NCI-H748 (cell line): ENCODE measurements at regions not wholly inside any gene's neighbourhood (a gene's known extent, or its start where the extent isn't known, plus 50 kb on each side); places are given as distances from the start of the nearest gene placed in this dataset.
A peak's percentile ranks its signal among the peaks of the same experiment; 100 is the strongest.
"Not testable (repeated sequence)": the region's sequence is repeated elsewhere in the genome, so short reads cannot be mapped to it uniquely, and the experiment has no call there.

Experiments
- DNase-seq: peaks from one replicate; lab custom pipeline; 2025; ENCODE audit not compliant: unreplicated experiment; lab: John Stamatoyannopoulos, UW

DNA sequence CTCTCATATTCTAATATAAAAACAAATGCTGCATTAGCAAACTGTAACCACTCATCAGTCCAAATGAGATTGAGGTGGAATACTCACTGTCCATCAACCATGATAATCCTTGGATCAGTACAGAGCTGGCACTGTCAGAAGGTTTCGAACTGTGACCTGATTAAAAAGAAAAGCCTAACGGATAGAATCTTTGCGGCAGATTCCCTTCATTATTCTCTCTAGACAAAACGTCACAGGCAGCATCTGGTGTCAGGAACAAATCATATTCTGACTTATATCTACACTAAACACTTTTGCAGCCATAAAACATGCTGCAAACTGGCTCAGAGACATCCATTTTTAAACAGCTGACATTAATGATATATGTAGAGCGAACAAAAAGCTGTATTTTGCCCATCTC, 677.7 kb upstream of the NXPH2 start:
- no peak for DNase-seq

DNA sequence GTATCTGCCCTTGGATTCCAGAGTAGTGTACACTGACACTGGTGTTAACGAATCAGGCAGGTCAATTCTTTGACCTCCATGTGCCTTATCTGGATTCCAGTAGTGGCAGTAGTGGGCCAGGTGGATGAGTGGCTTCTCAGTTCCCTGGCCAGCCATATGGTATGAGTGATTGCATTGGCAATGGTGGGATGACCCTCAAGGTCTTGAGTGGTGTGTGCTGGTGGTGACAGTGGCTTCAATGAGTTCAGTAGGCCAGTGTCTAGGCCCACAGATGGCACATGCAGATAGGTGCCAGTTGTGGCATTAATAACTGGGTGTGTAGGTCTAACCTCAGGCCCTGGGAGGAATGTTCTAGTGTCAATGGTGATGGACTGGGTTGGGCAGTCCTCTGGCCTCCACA, 674.1 kb upstream of the NXPH2 start:
- no peak for DNase-seq

DNA sequence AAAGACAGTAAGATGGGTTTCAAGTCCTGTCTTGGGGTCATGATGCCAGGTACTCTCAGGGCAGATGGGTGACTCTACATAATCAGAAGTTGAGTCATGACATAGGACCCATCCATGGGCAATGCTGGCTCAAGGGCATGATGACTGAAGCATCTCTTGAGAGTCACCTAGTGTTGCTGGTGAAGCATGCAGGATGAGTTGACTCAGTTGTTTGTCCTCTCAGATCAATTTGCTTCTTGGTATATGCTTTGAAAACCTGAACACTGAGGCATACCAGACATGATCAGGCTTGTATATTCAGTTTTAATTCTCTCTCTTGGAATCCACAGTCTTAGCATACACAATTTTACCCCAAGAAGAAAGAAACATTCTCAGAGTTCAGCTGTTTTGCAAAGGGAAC, 658.9 kb upstream of the NXPH2 start:
- no peak for DNase-seq

- DNase-seq = peak; percentile 5
These were observed 658.3 kb upstream of the NXPH2 start for GRCh38 chr2:139438478-139438877.

- no peak for DNase-seq
These were observed 647.0 kb upstream of the NXPH2 start for GRCh38 chr2:139427164-139427563.

- DNase-seq = no peak
These were observed 643.9 kb upstream of the NXPH2 start for GRCh38 chr2:139424101-139424500.

- no peak for DNase-seq
These were observed 631.0 kb upstream of the NXPH2 start for GRCh38 chr2:139411236-139411635.

DNA sequence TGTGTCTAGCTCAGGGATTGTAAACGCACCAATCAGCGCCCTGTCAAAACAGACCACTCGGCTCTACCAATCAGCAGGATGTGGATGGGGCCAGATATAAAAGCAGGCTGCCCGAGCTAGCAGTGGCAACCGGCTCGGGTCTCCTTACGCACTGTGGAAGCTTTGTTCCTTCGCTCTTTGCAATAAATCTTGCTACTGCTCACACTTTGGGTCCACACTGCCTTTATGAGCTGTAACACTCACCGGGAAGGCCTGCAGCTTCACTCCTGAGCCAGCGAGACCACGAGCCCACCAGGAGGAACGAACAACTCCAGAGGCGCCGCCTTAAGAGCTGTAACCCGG, 630.6 kb upstream of the NXPH2 start:
- DNase-seq = not testable (repeated sequence)

DNA sequence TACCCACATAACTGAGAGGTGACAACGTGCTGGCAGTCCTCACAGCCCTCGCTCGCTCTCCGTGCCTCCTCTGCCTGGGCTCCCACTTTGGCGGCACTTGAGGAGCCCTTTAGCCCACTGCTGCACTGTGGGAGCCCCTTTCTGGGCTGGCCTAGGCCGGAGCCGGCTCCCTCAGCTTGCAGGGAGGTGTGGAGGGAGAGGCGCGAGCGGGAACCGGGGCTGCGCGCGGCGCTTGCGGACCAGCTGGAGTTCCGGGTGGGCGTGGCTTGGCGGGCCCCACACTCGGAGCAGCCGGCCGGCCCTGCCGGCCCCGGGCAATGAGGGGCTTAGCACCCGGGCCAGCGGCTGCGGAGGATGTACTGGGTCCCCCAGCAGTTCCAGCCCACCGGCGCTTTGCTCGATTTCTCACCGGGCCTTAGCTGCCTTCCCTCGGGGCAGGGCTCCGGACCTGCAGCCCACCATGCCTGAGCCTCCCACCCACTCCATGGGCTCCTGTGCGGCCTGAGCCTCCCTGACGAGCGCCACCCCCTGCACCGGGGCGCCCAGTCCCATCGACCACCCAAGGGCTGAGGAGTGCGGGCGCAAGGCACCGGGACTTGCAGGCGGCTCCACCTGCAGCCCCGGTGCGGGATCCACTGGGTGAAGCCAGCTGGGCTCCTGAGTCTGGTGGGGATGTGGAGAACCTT, 630.1 kb upstream of the NXPH2 start:
- DNase-seq = not testable (repeated sequence)

- no peak for DNase-seq
These were observed 629.0 kb upstream of the NXPH2 start for GRCh38 chr2:139409212-139409611.

DNA sequence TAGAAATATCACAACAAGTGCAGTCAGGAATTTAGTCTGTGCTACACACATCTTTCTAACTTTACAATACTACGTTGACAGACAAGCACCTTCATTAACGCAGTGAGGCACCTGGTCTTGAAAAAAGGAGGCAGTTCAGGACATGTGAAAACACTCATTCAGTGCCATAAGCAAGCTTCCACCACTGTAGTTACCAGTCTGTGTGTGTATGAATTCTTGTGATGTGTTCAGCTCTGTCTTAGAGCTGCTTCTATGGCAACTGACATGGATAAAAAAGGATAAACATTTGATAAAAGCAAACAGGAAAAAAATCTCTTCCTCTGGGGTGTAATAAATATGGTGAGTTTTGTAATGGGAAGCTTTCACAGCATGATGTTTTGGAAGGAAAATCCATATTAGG, 623.8 kb upstream of the NXPH2 start:
- DNase-seq = peak; percentile 4

- DNase-seq = no peak
These were observed 614.6 kb upstream of the NXPH2 start for GRCh38 chr2:139394801-139395200.

- no peak for DNase-seq
These were observed 609.2 kb upstream of the NXPH2 start for GRCh38 chr2:139389391-139389790.

DNA sequence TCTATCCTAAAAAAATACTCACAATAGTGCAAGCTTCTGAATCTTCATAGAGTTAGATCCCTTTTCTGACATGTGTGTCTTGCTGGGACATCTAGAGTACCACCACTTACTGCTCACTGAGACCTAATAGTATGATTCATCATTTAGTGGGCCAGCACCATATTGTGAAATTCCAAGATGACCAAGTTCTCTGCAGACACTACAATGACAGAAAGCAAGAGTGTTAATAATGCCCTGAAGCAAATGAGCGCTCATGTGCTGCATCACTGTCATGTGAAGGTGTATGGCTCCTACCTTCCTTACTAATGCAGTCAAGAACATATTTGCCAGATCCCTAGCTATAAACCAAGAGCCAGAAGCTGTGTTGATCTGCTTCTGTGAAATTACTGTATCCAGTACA, 606.2 kb upstream of the NXPH2 start:
- DNase-seq = no peak

DNA sequence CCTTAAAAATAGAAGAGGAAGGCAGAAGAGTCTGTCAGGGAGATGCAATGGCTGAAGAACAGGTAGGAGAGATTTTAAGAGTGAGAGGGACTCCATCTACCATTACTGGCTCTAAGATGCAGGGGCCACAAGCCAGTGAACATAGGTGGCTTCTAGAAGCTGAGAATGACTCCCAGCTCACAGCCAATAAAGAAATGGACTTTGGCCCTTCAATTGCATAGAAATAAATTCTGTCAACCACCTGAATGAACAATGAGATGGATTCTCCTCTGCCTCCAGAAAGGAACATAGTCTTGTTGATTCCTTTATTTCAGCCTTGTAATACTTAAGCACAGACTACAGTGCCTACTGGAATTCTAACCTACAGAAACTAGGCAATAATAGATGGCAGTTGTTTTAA, 603.3 kb upstream of the NXPH2 start:
- no peak for DNase-seq

DNA sequence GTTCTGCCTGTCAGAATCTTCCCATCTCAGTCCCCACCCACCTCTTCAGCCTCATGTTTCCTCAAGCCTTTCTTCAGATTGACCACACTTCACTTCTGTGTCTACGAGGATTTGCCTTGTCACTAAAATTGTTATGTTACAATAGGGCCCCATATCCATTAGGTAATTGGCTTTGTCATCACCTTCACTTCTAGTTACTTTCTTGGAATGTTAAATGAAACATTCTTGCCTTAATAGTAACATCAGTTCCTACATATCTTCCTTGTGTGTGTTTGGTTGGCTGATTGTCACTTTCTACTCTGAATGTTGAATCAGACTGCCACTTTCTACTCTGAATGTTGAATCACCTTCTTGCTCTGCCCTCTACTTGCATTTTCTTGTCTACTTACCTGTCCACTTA, 599.9 kb upstream of the NXPH2 start:
- DNase-seq = no peak

GRCh38 chr2:139378373-139378772, 598.2 kb upstream of the NXPH2 start:
- DNase-seq = no peak

GRCh38 chr2:139374296-139374850, 594.2 kb upstream of the NXPH2 start:
- no peak for DNase-seq

DNA sequence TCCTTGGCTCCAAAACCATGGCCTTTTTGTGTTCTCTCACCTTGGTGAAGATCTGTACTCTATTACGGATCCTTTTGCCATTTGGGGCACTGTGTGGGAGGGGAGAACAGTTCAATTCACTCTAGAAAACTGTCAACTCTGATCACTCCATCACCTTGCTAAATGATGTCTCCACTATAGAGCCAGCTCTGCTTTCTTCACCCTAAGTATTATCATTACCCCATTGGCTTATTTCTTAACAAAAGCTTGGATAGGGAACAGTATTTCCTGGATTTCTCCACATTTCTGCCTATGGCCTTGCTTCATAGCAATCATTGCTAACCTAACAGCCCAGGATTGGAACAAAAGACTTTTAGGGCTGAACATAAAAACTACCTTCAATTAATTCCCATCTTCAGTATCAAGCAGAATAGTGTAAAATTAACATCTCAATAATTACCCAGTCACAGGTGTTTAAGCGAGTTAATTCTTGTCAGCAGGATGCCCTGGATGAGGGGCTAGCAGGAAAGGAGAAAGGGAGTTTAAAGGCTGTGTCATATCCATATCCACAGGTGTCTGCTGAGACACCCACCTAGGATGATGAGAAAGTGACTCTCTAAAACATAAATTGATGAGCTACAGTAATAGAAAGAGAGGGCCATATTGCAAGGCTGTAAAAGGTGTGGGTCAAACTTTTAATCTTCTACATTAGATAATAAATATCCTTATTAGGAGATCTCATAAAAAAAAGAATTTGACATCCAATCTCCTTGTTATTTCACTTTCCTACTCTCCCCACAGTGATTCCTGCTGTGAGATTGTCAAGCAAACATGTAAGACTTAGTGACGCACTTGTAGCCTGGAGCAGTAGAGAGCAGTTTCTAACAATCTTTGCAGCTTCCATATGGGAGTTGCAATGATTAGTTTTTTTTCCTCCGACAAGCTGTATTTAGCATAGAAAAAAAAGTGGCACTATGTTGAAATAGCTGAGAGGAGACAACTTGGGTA, 589.5 kb upstream of the NXPH2 start:
- DNase-seq = no peak

- no peak for DNase-seq
These were observed 587.2 kb upstream of the NXPH2 start for GRCh38 chr2:139367416-139367815.

DNA sequence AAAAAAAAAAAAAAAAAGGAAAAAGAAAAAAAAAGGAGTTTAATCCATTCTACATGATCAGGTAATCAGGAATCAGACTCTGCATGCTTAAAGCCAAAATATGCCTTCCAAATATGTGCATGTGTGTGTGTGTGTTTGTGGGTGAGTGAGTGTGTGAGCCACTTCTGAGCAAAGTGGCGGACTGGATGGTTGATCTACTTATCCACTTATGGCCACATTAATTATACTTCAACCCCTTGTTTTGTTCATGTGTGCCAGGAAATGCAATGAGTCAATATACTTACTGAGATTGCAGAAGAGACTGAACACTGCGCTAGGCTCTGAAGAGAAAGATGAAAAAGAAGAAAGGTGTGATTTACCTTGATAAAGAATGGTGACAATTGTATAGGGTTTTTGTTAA, 586.5 kb upstream of the NXPH2 start:
- DNase-seq = peak; percentile 79

DNA sequence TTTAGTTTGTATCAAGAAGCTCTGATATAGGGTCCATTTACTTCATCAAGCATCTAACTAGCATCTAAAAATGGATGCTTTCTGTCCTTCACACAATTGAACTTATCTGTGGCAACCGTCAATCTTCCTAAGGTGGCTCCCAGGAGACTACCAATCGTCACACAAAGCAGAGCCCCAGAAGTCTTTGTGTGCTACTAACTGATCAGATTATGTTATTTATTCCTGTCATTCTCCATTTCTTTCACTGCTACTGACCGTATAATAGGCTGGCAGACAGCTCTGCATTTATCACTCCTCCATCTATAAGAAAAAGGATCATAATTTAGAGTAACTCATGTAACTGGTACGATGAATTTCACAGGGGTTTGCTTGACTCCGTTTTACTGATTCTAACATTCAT, 585.0 kb upstream of the NXPH2 start:
- DNase-seq = no peak
